GM06990 (cell line): ENCODE measurements at regions not wholly inside any gene's neighbourhood (a gene's known extent, or its start where the extent isn't known, plus 50 kb on each side); places are given as distances from the start of the nearest gene placed in this dataset.

Source experiments
- DNase-seq: peaks from one replicate; pipeline ENCODE4 v3.0.0-alpha.2; 2011; ENCODE audit not compliant: insufficient read length; ENCODE audit errors: extremely low read depth
- H3K27me3 ChIP-seq: replicated peaks from 2 replicates; pipeline ENCODE4 v1.6.0; 2011; ENCODE audit warnings: low read length; ENCODE audit not compliant: control insufficient read depth, insufficient read depth
- H3K36me3 ChIP-seq: 2 replicates; pipeline ENCODE4 v1.5.1; 2011; ENCODE audit warnings: low read length; ENCODE audit not compliant: control insufficient read depth, insufficient read depth
- H3K4me3 ChIP-seq: replicated peaks from 2 replicates; pipeline ENCODE4 v1.5.1; 2011; ENCODE audit warnings: low read depth, mild to moderate bottlenecking, control low read depth, low read length
- CTCF ChIP-seq: IDR thresholded peaks from 2 replicates; pipeline ENCODE4 v1.5.1; 2011; ENCODE audit warnings: low read length, control low read depth, mild to moderate bottlenecking, inconsistent platforms; ENCODE audit not compliant: insufficient read depth, poor library complexity, severe bottlenecking

- H3K36me3 ChIP-seq: no peaks in the 10 kb centered on the region
- no peak for DNase-seq
- no peak for TF ChIP-seq CTCF
- no peaks in the 10 kb centered on the region for H3K27me3 ChIP-seq
- no peak overlapping the region for H3K4me3 ChIP-seq
Observed at GRCh38 chr21:17729455-17729854, 89.7 kb downstream of the C21orf91 start.

GRCh38 chr21:17727361-17727760 lies 91.8 kb downstream of the C21orf91 start:
- Histone ChIP-seq H3K36me3 (no peaks in the 10 kb centered on the region), H3K4me3 (no peak overlapping the region), H3K27me3 (no peaks in the 10 kb centered on the region)
- TF ChIP-seq CTCF: no peak
- DNase-seq: no peak

- no peak for TF ChIP-seq CTCF
- no peak for DNase-seq
- Histone ChIP-seq H3K36me3 (no peaks in the 10 kb centered on the region), H3K27me3 (no peaks in the 10 kb centered on the region), H3K4me3 (no peak overlapping the region)
Observed at GRCh38 chr21:17726047-17726829, 92.9 kb downstream of the C21orf91 start.

- TF ChIP-seq CTCF: no peak
- no peaks in the 10 kb centered on the region for H3K27me3 ChIP-seq
- H3K4me3 ChIP-seq: no peak overlapping the region
- DNase-seq: no peak
- H3K36me3 ChIP-seq: no peaks in the 10 kb centered on the region
Observed at GRCh38 chr21:17725339-17725738, 93.8 kb downstream of the C21orf91 start.

GRCh38 chr21:17712887-17713286 lies 100.2 kb upstream of the BTG3 start:
- no peak for TF ChIP-seq CTCF
- H3K4me3 ChIP-seq: no peak overlapping the region
- no peak for DNase-seq
- no peaks in the 10 kb centered on the region for H3K36me3 ChIP-seq
- no peaks in the 10 kb centered on the region for H3K27me3 ChIP-seq
